ENCODE measurements at regions not wholly inside any gene's neighbourhood (a gene's known extent, or its start where the extent isn't known, plus 50 kb on each side); places are given as distances from the start of the nearest gene placed in this dataset.
A peak's percentile ranks its signal among the peaks of the same experiment; 100 is the strongest.

- DNase-seq (ENCODE audit: low read depth in 2 of 2): no peak
Observed at GRCh38 chrX:39437670-39438441, 636.6 kb downstream of the MID1IP1 start.

- DNase-seq (ENCODE audit: low read depth in 2 of 2): no peak
Observed at GRCh38 chrX:39438603-39439602, 637.6 kb downstream of the MID1IP1 start.

GRCh38 chrX:39439906-39440798, 638.9 kb downstream of the MID1IP1 start:
- DNase-seq (ENCODE audit: low read depth in 2 of 2): no peak

- peak in 1 of 2 donors; percentile 3 for DNase-seq (ENCODE audit: low read depth in 2 of 2)
Observed at GRCh38 chrX:39440799-39441284, 639.6 kb downstream of the MID1IP1 start.

- DNase-seq (ENCODE audit: low read depth in 2 of 2): no peak
Observed at GRCh38 chrX:39442332-39442731, 641.1 kb downstream of the MID1IP1 start.

- no peak for DNase-seq (ENCODE audit: low read depth in 2 of 2)
Observed at GRCh38 chrX:39443240-39443639, 642.0 kb downstream of the MID1IP1 start.

- DNase-seq (ENCODE audit: low read depth in 2 of 2): peak in 1 of 2 donors; percentile 18
Observed at GRCh38 chrX:39445336-39445735, 644.1 kb downstream of the MID1IP1 start.

- DNase-seq (ENCODE audit: low read depth in 2 of 2): no peak
Observed at GRCh38 chrX:39449352-39449751, 648.1 kb downstream of the MID1IP1 start.

GRCh38 chrX:39450234-39450977, 647.4 kb downstream of the BCOR start:
- no peak for DNase-seq (ENCODE audit: low read depth in 2 of 2)

- no peak for DNase-seq (ENCODE audit: low read depth in 2 of 2)
Observed at GRCh38 chrX:39451046-39451445, 646.7 kb downstream of the BCOR start.

GRCh38 chrX:39452401-39452800, 645.4 kb downstream of the BCOR start:
- no peak for DNase-seq (ENCODE audit: low read depth in 2 of 2)

GRCh38 chrX:39453889-39454621, 643.7 kb downstream of the BCOR start:
- DNase-seq (ENCODE audit: low read depth in 2 of 2): no peak

GRCh38 chrX:39456894-39457604, 640.7 kb downstream of the BCOR start:
- no peak for DNase-seq (ENCODE audit: low read depth in 2 of 2)

GRCh38 chrX:39458779-39459178, 639.0 kb downstream of the BCOR start:
- DNase-seq (ENCODE audit: low read depth in 2 of 2): no peak

- no peak for DNase-seq (ENCODE audit: low read depth in 2 of 2)
Observed at GRCh38 chrX:39459204-39459603, 638.6 kb downstream of the BCOR start.

GRCh38 chrX:39459952-39460351, 637.8 kb downstream of the BCOR start:
- no peak for DNase-seq (ENCODE audit: low read depth in 2 of 2)

- DNase-seq (ENCODE audit: low read depth in 2 of 2): no peak
Observed at GRCh38 chrX:39460499-39460898, 637.3 kb downstream of the BCOR start.

- DNase-seq (ENCODE audit: low read depth in 2 of 2): no peak
Observed at GRCh38 chrX:39462835-39463234, 634.9 kb downstream of the BCOR start.

- no peak for DNase-seq (ENCODE audit: low read depth in 2 of 2)
Observed at GRCh38 chrX:39464253-39464652, 633.5 kb downstream of the BCOR start.

Measured in dermis microvascular lymphatic vessel endothelial cell (primary cell).